ENCODE measurements at regions not wholly inside any gene's neighbourhood (a gene's known extent, or its start where the extent isn't known, plus 50 kb on each side); places are given as distances from the start of the nearest gene placed in this dataset.

GRCh38 chr12:90017316-90017715, 308.7 kb upstream of the ATP2B1 start:
- dilution Hi-C loops (cut with MboI; ENCODE audit: extremely low pct_ligation_motif_present, low sequenced_read_pairs): no loop called here
- no peak overlapping the region for H2AFZ ChIP-seq (ENCODE audit: low read depth, low read length)
- H3K27me3 ChIP-seq (ENCODE audit: control insufficient read depth in 2 of 2, insufficient read depth in 2 of 2, low read length in 2 of 2): no peaks in the 10 kb centered on the region
- TF ChIP-seq MAX (IDR thresholded peaks at IDR 0.05; ENCODE audit: insufficient read depth, insufficient read length) (no peak), FOS (IDR thresholded peaks at IDR 0.05; ENCODE audit: borderline replicate concordance, insufficient read depth, low read length) (no peak)
- H3K27ac ChIP-seq (ENCODE audit: insufficient read depth, low read depth, low read length): no peak overlapping the region
- no peaks in the 10 kb centered on the region for H3K36me3 ChIP-seq (ENCODE audit: control insufficient read depth in 2 of 2, extremely low read depth in 1 of 2, insufficient read depth in 2 of 2, low read length in 2 of 2)
- H3K4me1 ChIP-seq (ENCODE audit: control insufficient read depth, extremely low read depth, insufficient read depth, low read length): no peaks in the 10 kb centered on the region
- no TSS peak for BruUV-seq (replicated peaks)
- intact Hi-C loops (cut with micrococcal nuclease): no loop called here
- no peak overlapping the region for H3K4me2 ChIP-seq (ENCODE audit: insufficient read depth, low read length)
- H3K79me2 ChIP-seq (ENCODE audit: control insufficient read depth, insufficient read depth, low read length): no peaks in the 10 kb centered on the region
- no peak overlapping the region for H3K4me3 ChIP-seq (replicated peaks in 1 of 3; ENCODE audit: insufficient read depth in 1 of 3, low read depth in 1 of 3, low read length in 3 of 3)
- no peaks in the 10 kb centered on the region for H3K9me3 ChIP-seq (replicated peaks; ENCODE audit: control insufficient read depth, insufficient read depth, low read length)
- ChIA-PET CTCF (interaction anchor here (1.2 kb wide), 1 partner anchor 85 kb away, joined by 4 read pairs; no protein-coding TSS in a partner anchor), POLR2A (no interaction called here)
- no peaks in the 10 kb centered on the region for H3K9me1 ChIP-seq (replicated peaks; ENCODE audit: control insufficient read depth, extremely low read depth, insufficient read depth, low read length)
- FAIRE-seq (no peak), DNase-seq (ENCODE audit: low read depth, low spot score) (no peak)
- no peak overlapping the region for H3K9ac ChIP-seq (replicated peaks; ENCODE audit: extremely low read depth, insufficient read depth, low read length)
- H4K20me1 ChIP-seq (replicated peaks; ENCODE audit: control insufficient read depth, extremely low read depth, insufficient read depth, low read length): no peaks in the 10 kb centered on the region

GRCh38 chr12:90015228-90015627, 306.6 kb upstream of the ATP2B1 start:
- Histone ChIP-seq H3K4me2 (ENCODE audit: insufficient read depth, low read length) (no peak overlapping the region), H2AFZ (ENCODE audit: low read depth, low read length) (no peak overlapping the region), H4K20me1 (replicated peaks; ENCODE audit: control insufficient read depth, extremely low read depth, insufficient read depth, low read length) (no peaks in the 10 kb centered on the region), H3K9me3 (replicated peaks; ENCODE audit: control insufficient read depth, insufficient read depth, low read length) (no peaks in the 10 kb centered on the region), H3K9ac (replicated peaks; ENCODE audit: extremely low read depth, insufficient read depth, low read length) (no peak overlapping the region), H3K9me1 (replicated peaks; ENCODE audit: control insufficient read depth, extremely low read depth, insufficient read depth, low read length) (no peaks in the 10 kb centered on the region), H3K36me3 (ENCODE audit: control insufficient read depth in 2 of 2, extremely low read depth in 1 of 2, insufficient read depth in 2 of 2, low read length in 2 of 2) (no peaks in the 10 kb centered on the region), H3K27me3 (ENCODE audit: control insufficient read depth in 2 of 2, insufficient read depth in 2 of 2, low read length in 2 of 2) (no peaks in the 10 kb centered on the region), H3K4me1 (ENCODE audit: control insufficient read depth, extremely low read depth, insufficient read depth, low read length) (no peaks in the 10 kb centered on the region), H3K27ac (ENCODE audit: insufficient read depth, low read depth, low read length) (no peak overlapping the region), H3K4me3 (replicated peaks in 1 of 3; ENCODE audit: insufficient read depth in 1 of 3, low read depth in 1 of 3, low read length in 3 of 3) (no peak overlapping the region), H3K79me2 (ENCODE audit: control insufficient read depth, insufficient read depth, low read length) (no peaks in the 10 kb centered on the region)
- dilution Hi-C loops (cut with MboI; ENCODE audit: extremely low pct_ligation_motif_present, low sequenced_read_pairs): no loop called here
- ChIA-PET CTCF (interaction anchor here (1.3 to 2.0 kb wide), 4 partner anchors 23 to 472 kb away, joined by 3 to 7 read pairs (median 4); no protein-coding TSS in a partner anchor), POLR2A (no interaction called here)
- FAIRE-seq (no peak), DNase-seq (ENCODE audit: low read depth, low spot score) (no peak)
- intact Hi-C loops (cut with micrococcal nuclease): no loop called here
- TF ChIP-seq JUN (IDR thresholded peaks at IDR 0.05; ENCODE audit: borderline replicate concordance, insufficient read depth, insufficient read length, low read depth): no peak
- no peak for TF ChIP-seq FOS (IDR thresholded peaks at IDR 0.05; ENCODE audit: borderline replicate concordance, insufficient read depth, low read length)
- no peak for TF ChIP-seq MAX (IDR thresholded peaks at IDR 0.05; ENCODE audit: insufficient read depth, insufficient read length)
- TF ChIP-seq MYC (IDR thresholded peaks at IDR 0.05; ENCODE audit: low read depth, low read length): no peak
- no peak for TF ChIP-seq GATA2 (IDR thresholded peaks at IDR 0.05; ENCODE audit: insufficient read depth, insufficient read length, low read depth, low read length)
- no peak for TF ChIP-seq POLR2AphosphoS5 (IDR thresholded peaks at IDR 0.05; ENCODE audit: insufficient read depth, low read depth, low read length)
- no TSS peak for BruUV-seq (replicated peaks)
